HG02870 (cell line): ENCODE measurements at regions not wholly inside any gene's neighbourhood (a gene's known extent, or its start where the extent isn't known, plus 50 kb on each side); places are given as distances from the start of the nearest gene placed in this dataset.

Source experiments
- ATAC-seq: cut with Tn5 transposase; IDR thresholded peaks from one replicate; pipeline ENCODE4 v1.9.1; 2021; ENCODE audit warnings: mild to moderate bottlenecking, moderate library complexity; ENCODE audit not compliant: unreplicated experiment

- no peak for ATAC-seq
These were observed 50.9 kb upstream of the RAP1GDS1 start for GRCh38 chr4:98210281-98210680.

GRCh38 chr4:98209111-98209510, 52.1 kb upstream of the RAP1GDS1 start:
- no peak for ATAC-seq

- ATAC-seq: peak; percentile 60
These were observed 57.0 kb upstream of the RAP1GDS1 start for GRCh38 chr4:98204236-98204553.

- ATAC-seq: peak; percentile 79
These were observed 57.6 kb upstream of the RAP1GDS1 start for GRCh38 chr4:98203332-98204235.

DNA sequence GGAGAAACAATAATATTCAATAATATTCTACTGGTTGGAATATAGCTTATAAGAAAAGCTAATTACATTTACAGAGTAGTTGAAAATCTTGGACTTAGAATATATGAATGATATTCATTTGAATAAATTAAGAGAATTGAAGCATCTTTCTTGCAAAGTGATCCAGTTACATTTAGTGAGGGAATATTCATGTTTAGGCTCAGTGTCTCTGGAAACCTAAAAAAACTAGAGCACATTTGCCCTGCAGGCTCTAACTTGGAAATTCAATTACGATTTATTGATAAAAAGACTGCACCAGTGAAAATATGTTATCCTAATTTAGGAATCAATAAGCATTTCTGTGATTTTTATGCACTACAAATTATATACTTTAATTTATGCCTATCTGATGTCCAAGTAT, 58.3 kb upstream of the RAP1GDS1 start:
- no peak for ATAC-seq

GRCh38 chr4:98199247-98199646, 56.0 kb upstream of the STPG2 start:
- ATAC-seq: no peak

DNA sequence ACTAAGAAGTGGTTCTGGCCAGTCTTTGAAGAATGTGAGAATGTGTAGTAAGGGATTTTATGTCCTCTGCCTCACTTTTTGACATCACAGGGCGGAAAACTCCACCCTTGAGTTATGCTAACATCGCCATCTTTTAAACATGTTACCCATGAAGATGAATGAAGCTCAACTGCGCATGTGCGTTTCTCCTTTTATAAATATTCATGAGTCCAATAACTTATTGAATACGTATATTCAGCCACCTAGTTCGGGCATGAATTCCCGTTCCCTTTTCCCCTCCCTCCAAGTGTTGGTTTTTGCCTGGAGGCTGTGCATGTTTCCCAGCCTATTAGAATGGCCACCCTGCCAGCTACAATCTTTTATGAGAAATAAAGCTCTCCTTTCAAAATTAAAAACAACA, 51.7 kb upstream of the STPG2 start:
- no peak for ATAC-seq

DNA sequence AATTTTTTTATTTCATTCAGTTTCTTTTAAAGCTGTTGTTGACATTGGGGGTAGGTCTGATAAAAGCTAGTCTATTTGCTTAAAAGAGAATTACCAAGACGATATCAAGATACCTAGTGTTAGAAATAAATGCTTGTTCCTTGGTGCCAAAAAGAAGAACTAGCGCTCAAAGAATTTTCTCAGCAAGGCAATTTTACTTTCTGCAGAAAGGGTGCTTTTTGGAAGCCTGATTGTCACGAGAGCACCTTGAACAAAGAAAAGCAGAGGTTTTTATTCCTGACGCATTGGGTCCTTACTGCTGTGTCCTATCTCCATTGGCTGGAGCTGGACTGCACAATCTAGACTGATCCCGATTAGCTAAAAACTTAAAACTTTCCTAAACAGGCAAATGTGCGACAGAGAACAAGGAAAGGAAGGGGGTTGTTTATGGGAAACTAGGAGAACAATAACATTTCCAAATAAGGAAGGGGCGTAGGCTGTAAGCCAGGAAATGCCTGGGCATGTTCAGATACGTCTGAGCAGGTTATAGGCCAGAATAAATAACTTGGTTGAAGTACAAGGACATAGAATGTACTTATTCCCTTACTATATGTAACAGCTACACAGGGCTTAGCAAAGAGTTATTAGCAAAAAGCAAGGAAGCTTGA, 50.3 kb upstream of the STPG2 start:
- no peak for ATAC-seq
